ENCODE measurements at regions not wholly inside any gene's neighbourhood (a gene's known extent, or its start where the extent isn't known, plus 50 kb on each side); places are given as distances from the start of the nearest gene placed in this dataset.
"Not testable (repeated sequence)": the region's sequence is repeated elsewhere in the genome, so short reads cannot be mapped to it uniquely, and the experiment has no call there.

DNA sequence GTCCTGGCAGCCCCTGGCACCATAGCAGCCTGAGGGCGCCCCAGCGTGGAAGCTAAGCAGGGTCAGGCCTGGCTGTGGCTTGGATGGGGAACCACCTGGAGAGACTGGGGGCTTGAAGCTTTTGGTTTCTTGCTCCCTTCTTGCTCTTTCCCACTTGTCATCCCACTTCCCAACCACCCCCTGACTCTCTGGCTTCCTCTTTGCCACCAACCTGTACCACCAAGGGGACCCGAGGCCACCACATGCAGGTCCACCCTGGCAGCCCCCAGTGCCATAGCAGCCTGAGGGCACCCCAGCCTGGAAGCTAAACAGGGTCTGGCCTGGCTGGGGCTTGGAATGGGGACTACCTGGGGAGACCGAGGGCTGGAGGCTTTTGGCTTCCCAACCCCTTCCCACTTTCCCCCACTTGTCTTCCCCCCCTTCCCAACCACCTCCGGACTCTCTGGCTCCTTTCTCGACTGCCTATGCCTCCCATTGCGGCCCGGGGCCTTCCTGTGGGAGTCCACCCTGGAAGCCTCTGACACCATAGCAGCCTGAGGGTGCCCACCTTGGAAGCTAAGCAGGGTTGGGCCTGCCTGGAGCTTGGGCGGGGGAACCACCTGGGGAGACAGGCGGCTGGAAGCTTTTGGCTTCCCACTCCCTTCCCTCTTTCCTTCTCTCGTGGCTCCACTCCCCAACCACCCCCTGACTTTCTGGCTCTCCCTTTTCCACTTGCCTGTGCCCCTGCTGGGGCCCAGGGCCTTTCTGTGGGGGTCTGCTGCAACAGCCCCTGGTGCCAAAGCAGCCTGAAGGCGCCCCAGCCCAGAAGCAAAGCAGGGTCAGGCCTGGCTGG, 2294.4 kb downstream of the TP53TG3F start:
- FAIRE-seq, result no peak

- no peak for FAIRE-seq
Observed at GRCh38 chr16:35754391-35755369, 2295.3 kb downstream of the TP53TG3F start.

DNA sequence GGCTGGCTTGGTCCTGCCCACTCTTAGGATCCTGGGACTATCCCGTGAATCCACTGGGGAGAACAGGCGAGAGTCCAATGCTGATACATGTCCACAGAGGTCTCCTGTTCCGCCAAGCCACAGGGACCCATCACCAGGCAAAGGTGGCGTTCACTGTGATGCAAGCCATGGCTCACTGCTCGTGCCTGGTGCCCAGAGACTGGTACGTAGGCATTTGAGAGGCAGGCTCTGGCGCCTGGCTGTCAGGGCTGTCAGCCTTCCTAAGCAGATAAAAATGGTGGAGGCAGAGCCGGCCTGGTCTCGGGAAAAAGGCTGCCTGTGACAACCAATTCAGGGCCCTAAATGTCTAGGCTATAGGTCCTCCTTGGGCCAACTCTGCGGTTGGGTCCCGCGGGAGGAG, 2329.0 kb downstream of the TP53TG3F start:
- FAIRE-seq, result no peak

DNA sequence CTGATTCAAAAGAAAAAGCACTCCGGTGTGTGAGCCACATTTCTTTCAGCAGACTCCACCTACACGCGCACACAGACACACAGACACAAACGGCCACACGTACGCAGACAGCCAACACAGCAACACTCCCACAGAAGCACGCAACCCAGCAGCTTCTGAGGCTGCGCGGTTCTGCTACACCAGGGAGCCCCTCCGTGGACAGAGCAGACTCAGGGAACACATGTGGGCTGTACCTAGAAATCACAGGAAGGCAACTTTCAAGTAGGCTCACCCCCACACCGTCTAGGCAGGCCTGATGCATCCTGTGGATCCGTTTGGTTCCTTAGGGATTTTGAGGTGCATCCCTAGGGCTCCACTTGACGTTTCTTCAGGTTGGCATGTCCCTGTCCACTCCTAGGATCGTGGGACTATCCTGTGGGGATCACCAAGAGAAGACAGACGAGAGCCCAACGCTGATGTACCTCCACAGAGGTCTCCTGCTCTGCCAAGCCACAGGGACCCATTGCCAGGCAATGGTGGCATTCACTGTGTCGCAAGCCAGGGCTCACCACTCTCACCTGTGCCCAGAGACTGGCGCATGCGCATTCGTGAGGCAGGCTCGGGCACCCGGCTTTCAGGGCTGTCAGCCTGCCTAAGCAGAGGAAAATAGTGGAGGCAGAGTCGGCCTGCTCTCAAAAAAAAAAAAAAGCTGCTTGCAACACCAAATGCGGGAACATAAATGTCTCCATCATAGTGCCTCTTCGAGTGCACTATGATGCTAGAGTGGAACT, 2333.3 kb downstream of the TP53TG3F start:
- no peak for FAIRE-seq

DNA sequence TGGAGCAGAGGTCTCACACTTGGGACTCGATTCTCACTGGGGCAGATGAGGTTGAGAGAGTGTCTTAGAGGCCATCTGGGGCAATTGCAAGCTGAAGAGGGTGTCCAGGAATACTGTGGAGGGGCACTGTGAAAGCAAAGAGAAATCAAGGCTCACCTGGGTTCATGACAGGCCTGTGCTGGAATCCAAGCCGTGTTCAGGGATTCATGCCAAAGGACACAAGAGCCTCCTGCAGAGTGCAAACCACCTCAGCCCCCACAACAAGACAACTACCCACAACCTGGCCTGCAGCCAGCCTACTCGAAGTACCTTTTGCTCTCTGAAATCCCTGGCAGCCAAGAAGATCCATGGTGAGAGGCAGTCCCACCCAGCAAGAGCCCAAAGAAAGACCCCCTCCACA, 2334.2 kb downstream of the TP53TG3F start:
- no peak for FAIRE-seq

DNA sequence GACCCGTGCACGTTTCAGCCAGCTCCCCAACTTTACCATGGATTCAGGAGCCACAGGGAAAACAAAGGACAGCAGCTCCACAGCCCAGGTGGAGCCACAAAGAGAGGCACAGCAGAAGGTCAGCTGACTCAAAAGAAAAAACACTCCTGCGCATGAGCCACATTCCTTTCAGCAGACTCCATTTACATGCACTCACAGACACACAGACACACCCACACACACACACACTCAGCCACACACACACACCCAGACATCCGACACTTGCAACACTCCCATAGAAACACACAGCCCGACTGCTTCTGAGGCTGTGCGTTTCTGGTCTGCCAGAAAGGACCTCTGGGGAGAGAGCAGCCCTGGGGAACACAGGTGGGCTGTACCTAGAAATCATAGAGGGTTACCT, 2335.5 kb downstream of the TP53TG3F start:
- FAIRE-seq, result no peak

DNA sequence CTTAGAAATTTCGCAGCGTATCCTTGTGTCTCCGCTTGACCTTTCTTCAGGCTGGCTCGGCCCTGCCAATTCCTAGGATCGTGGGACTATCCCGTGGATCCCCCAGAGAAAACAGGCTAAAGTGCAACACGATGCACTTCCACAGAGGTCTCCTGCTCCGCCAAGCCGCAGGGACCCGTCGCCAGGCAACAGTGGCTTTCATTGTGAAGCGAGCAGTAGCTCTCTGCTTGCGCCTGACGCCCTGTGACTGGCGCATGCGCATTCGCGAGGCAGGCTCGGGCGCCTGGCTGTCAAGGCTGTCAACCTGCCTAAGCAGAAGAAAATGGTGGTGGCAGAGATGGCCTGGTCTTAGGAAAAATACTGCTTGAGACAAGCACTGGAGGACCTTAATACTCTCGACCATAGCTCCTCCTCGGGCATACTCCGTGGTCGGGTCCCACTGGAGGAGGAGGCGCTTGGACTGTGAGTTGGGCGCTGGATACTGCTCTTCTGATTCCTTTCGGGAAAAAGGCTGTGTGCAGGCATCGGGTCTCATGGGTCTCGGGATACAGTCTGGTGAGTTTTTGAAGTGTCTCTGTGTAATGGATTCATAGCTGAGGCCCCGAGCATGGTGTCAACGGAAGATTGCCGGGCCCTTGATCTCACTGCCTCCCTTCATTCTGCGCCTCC, 2336.1 kb downstream of the TP53TG3F start:
- no peak for FAIRE-seq

- FAIRE-seq, result no peak
Observed at GRCh38 chr16:35797811-35798210, 2338.4 kb downstream of the TP53TG3F start.

GRCh38 chr16:35798885-35799426, 2339.5 kb downstream of the TP53TG3F start:
- no peak for FAIRE-seq

GRCh38 chr16:35804465-35804864, 2345.1 kb downstream of the TP53TG3F start:
- not testable (repeated sequence) for FAIRE-seq

DNA sequence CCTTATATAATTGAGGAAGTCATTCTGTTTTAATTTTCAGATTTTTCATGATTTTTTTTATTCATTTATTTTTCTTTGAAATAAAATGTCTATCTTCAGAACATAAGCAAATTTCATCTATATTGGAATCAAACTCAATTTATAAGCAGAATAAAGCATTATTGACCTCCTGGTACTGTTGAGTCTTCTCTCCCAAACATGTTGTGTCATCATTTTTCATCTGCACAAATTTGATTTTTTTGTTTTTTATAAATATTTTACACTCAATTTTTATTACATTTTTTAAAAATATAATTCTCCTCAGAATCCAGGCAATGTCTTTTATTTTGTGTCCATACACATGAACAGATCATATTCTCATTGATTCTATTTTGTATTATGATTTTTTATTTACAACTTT, 2363.9 kb downstream of the TP53TG3F start:
- FAIRE-seq, result no peak

- no peak for FAIRE-seq
Observed at GRCh38 chr16:35841632-35842031, 2382.2 kb downstream of the TP53TG3F start.

- FAIRE-seq, result no peak
Observed at GRCh38 chr16:35862242-35862641, 2402.8 kb downstream of the TP53TG3F start.

DNA sequence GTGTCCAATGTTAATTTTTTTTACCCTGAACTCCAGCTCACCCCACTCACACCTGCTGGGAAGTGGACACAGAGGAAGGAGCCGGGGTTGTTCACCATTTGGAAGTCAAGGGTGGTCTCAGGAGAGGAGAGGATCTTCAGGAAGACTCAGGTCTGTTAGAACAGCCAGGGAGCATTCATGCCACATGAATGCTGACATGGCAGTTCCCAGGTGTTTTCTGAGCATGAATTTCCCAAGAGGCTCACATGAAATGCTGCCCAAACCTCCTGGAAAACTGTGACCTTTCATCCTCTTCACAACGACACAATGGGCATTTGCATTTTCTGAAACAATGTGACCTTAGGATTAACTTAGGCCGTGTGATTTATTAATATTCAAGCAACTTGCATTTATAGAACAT, 2409.2 kb downstream of the TP53TG3F start:
- FAIRE-seq, result no peak

DNA sequence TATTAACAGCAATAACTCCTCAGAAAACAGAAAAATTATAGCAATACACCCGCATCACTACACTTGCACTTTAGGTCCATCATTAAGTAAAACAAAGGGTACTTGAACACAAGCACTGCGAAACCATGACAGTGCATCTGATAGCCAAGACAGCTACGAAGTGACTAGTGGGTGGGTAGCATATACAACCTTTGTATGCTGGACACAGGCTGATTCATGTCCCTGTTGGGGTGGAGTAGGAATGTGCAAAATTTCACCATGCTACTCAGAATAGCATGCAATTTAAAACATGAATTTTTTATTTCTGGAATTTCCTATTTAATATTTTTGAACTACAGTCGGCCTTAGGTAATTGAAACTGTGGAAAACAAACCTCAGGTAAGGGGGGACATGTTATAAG, 2414.1 kb downstream of the TP53TG3F start:
- no peak for FAIRE-seq

DNA sequence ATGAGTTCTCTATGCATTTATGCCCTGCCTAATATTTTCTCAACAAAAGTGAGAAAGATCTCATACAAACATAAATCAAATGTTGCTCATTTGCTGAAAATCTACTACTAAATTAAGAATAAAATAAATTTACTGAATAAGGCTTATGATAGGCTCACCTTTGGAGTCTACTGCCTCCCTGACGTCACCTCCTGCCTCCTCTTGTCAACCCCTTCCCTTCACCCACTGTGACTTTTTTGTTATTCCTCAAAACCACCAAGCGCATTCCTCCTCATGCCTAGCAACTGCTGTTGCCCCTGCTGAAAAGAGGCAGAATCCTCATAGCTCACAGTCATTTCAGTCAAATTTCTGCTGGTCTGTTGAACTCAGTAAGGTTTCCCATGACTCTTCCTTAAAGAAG, 2422.2 kb downstream of the TP53TG3F start:
- no peak for FAIRE-seq

- no peak for FAIRE-seq
Observed at GRCh38 chr16:35906440-35906839, 2447.0 kb downstream of the TP53TG3F start.

DNA sequence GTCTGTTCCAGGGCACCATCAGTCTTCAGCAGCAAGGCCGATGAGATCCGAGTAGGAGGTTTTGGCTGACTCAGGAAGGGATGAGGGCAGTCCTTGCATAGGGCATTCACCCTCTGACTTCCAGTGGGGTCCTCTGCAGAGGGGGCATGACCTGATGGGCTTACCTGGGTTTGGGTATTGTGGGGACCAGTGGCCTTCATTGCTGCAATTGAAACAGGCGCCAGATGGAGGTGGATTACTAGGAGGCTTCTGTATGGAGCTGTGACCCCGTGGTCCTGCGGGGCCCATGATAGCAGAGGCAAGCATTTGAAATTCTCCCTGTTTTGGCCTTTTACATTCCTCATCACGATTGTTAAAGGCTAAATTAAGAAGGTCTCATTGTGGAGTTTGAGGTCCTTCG, 2448.7 kb downstream of the TP53TG3F start:
- FAIRE-seq, result no peak

DNA sequence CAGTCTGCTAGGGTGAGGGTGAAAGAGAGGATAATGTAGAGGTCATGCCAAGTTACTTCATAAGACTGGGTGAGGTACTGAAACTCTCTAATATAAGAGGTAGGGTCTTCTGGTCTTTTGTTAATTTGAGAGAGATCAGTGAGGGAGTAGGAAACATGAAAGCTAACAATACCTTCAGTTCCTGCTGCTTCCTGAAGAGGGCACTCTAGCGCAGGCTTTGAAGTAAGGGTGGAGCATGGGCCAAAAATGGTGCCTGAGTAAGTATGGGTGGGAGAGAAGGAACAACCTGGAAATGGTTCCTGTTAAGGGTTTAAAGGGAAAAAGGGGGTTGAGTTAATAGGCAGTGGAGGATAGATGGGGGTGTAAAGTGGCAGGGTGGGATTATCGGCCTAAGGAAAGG, 2449.5 kb downstream of the TP53TG3F start:
- peak; percentile 15 for FAIRE-seq

GRCh38 chr16:35909351-35909954, 2450.0 kb downstream of the TP53TG3F start:
- FAIRE-seq, result no peak

DNA sequence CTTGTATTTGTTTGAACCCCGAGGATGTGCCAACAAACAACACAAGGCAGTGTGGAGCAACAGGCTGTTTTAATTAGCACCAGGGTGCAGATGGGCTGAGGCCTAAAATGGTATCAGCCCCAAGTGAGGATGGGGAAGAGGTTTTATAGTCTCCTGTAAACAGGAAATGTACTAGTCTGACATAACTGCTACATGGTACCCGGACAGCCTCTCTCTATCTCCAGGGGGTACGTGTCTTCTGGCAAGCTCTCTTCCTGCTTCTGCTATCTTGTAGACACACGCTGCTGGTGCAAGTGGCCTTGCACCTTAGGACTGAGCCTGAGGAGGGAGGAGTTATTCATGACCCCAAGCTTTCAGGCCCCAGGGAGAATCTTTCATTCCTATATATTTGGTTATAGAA, 2451.0 kb downstream of the TP53TG3F start:
- no peak for FAIRE-seq

- no peak for FAIRE-seq
Observed at GRCh38 chr16:35911899-35912298, 2452.5 kb downstream of the TP53TG3F start.

Data from TTC549 (cell line).